GM21717 (cell line): ENCODE measurements at regions not wholly inside any gene's neighbourhood (a gene's known extent, or its start where the extent isn't known, plus 50 kb on each side); places are given as distances from the start of the nearest gene placed in this dataset.

ENCODE experiments used
- ATAC-seq: cut with Tn5 transposase; IDR thresholded peaks from one replicate; pipeline ENCODE4 v1.9.1; 2021; ENCODE audit warnings: mild to moderate bottlenecking, moderate library complexity; ENCODE audit not compliant: unreplicated experiment

GRCh38 chr11:91776655-91777054, 448.0 kb upstream of the FAT3 start:
- no peak for ATAC-seq

GRCh38 chr11:91773090-91773489, 451.5 kb upstream of the FAT3 start:
- ATAC-seq, result no peak

- ATAC-seq, result no peak
These were observed 452.7 kb upstream of the FAT3 start for GRCh38 chr11:91771961-91772360.

GRCh38 chr11:91768783-91769182, 455.8 kb upstream of the FAT3 start:
- ATAC-seq, result no peak

- ATAC-seq, result no peak
These were observed 461.3 kb upstream of the FAT3 start for GRCh38 chr11:91763331-91763730.

GRCh38 chr11:91761406-91762025, 463.1 kb upstream of the FAT3 start:
- no peak for ATAC-seq

GRCh38 chr11:91756829-91757480, 467.7 kb upstream of the FAT3 start:
- ATAC-seq, result no peak

- ATAC-seq, result no peak
These were observed 468.5 kb upstream of the FAT3 start for GRCh38 chr11:91755951-91756707.

- no peak for ATAC-seq
These were observed 469.1 kb upstream of the FAT3 start for GRCh38 chr11:91755526-91755925.

GRCh38 chr11:91749251-91749650, 475.4 kb upstream of the FAT3 start:
- ATAC-seq, result no peak

- ATAC-seq, result no peak
These were observed 482.5 kb upstream of the FAT3 start for GRCh38 chr11:91742155-91742554.

- no peak for ATAC-seq
These were observed 493.6 kb upstream of the FAT3 start for GRCh38 chr11:91731051-91731450.

GRCh38 chr11:91730620-91731019, 494.0 kb upstream of the FAT3 start:
- no peak for ATAC-seq

- ATAC-seq, result no peak
These were observed 494.6 kb upstream of the FAT3 start for GRCh38 chr11:91730057-91730456.

GRCh38 chr11:91717169-91717568, 507.4 kb upstream of the FAT3 start:
- no peak for ATAC-seq

- no peak for ATAC-seq
These were observed 516.8 kb upstream of the FAT3 start for GRCh38 chr11:91707652-91708482.

GRCh38 chr11:91703042-91703441, 521.6 kb upstream of the FAT3 start:
- ATAC-seq, result no peak

GRCh38 chr11:91700854-91701253, 523.8 kb upstream of the FAT3 start:
- no peak for ATAC-seq

GRCh38 chr11:91698845-91699244, 525.8 kb upstream of the FAT3 start:
- no peak for ATAC-seq

GRCh38 chr11:91694331-91694730, 530.3 kb upstream of the FAT3 start:
- ATAC-seq, result no peak

GRCh38 chr11:91691872-91692271, 532.7 kb upstream of the FAT3 start:
- no peak for ATAC-seq
